ENCODE measurements at regions not wholly inside any gene's neighbourhood (a gene's known extent, or its start where the extent isn't known, plus 50 kb on each side); places are given as distances from the start of the nearest gene placed in this dataset.
"Not testable (repeated sequence)": the region's sequence is repeated elsewhere in the genome, so short reads cannot be mapped to it uniquely, and the experiment has no call there.

- no peak for DNase-seq
- intact Hi-C loops (cut with DNase I) = no loop called here
- Histone ChIP-seq H3K27me3 (no peaks in the 10 kb centered on the region), H3K27ac (no peak overlapping the region), H3K4me1 (ENCODE audit: insufficient read depth) (no peaks in the 10 kb centered on the region), H3K9me3 (no peaks in the 10 kb centered on the region), H3K36me3 (no peaks in the 10 kb centered on the region), H3K4me3 (no peak overlapping the region)
- TF ChIP-seq EP300 (IDR thresholded peaks at IDR 0.05) (no peak), CTCF (IDR thresholded peaks at IDR 0.05) (no peak), POLR2A (IDR thresholded peaks at IDR 0.05) (no peak)
Measured at GRCh38 chr2:53610260-53610659, 157.3 kb upstream of the CHAC2 start.

DNA sequence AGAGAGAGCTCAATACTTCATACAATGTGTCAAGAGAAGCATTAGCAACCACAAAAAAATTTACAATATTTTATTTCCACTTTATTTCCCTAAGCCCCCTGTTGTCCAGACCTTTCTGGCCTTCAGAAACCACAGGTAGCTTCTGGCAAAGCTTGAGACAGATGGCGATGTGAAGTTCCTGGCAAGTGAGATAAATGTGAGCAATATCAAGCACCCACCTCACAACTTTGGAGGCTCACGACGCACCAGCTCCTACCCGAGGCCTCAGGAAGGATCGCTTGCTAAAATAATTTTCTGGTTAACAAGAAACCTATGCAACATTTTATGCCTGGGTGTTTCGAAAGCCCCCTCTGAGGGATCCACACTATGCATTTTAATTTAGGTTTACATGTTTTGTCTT, 158.1 kb upstream of the CHAC2 start:
- intact Hi-C loops (cut with DNase I) = no loop called here
- Histone ChIP-seq H3K9me3 (no peaks in the 10 kb centered on the region), H3K27ac (no peak overlapping the region), H3K4me3 (no peak overlapping the region), H3K4me1 (ENCODE audit: insufficient read depth) (no peaks in the 10 kb centered on the region), H3K27me3 (no peaks in the 10 kb centered on the region), H3K36me3 (no peaks in the 10 kb centered on the region)
- no peak for DNase-seq
- WGBS, 3 donors = 79 to 89% (median 82%) methylated on average over 6 of the region's 6 CpGs
- TF ChIP-seq EP300 (IDR thresholded peaks at IDR 0.05) (no peak), CTCF (IDR thresholded peaks at IDR 0.05) (no peak), POLR2A (IDR thresholded peaks at IDR 0.05) (no peak)

DNA sequence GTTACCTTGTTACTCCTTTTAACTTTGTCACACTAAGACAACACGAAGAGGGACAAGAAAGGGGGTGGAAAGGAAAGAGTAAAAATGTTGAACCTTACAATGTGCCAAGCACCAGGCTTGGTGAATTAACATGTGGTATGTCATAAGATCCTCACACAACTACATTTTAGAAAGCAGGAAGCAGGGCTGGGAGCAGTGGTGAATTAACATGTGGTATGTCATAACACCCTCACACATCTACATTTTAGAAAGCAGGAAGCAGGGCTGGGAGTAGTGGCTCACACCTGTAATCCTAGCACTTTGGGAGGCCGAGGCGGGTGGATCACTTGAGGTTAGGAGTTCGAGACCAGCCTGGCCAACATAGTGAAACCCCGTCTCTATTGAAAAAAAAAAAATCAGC, 159.3 kb upstream of the CHAC2 start:
- Histone ChIP-seq H3K4me1 (ENCODE audit: insufficient read depth) (no peaks in the 10 kb centered on the region), H3K9me3 (no peaks in the 10 kb centered on the region), H3K27me3 (no peaks in the 10 kb centered on the region), H3K27ac (no peak overlapping the region), H3K4me3 (no peak overlapping the region), H3K36me3 (no peaks in the 10 kb centered on the region)
- intact Hi-C loops (cut with DNase I) = no loop called here
- WGBS, 3 donors = 92 to 94% (median 94%) methylated on average over 5 of the region's 5 CpGs
- no peak for DNase-seq
- no peak for TF ChIP-seq EP300 (IDR thresholded peaks at IDR 0.05)
- TF ChIP-seq CTCF (IDR thresholded peaks at IDR 0.05) = no peak
- TF ChIP-seq POLR2A (IDR thresholded peaks at IDR 0.05) = no peak

GRCh38 chr2:53600815-53601214, 166.8 kb upstream of the CHAC2 start:
- intact Hi-C loops (cut with DNase I) = no loop called here
- no peaks in the 10 kb centered on the region for H3K4me1 ChIP-seq (ENCODE audit: insufficient read depth)
- no peaks in the 10 kb centered on the region for H3K27me3 ChIP-seq
- H3K4me3 ChIP-seq = no peak overlapping the region
- H3K9me3 ChIP-seq = no peaks in the 10 kb centered on the region
- WGBS, 3 donors = 31 to 50% (median 32%) methylated on average over 3 of the region's 3 CpGs
- H3K36me3 ChIP-seq = no peaks in the 10 kb centered on the region
- TF ChIP-seq POLR2A (IDR thresholded peaks at IDR 0.05) (no peak), EP300 (IDR thresholded peaks at IDR 0.05) (no peak), CTCF (IDR thresholded peaks at IDR 0.05) (no peak)
- no peak overlapping the region for H3K27ac ChIP-seq
- no peak for DNase-seq

GRCh38 chr2:53586733-53587612, 180.6 kb upstream of the CHAC2 start:
- H3K36me3 ChIP-seq; DNase-seq; H3K4me3 ChIP-seq; H3K27me3 ChIP-seq; H3K9me3 ChIP-seq; H3K27ac ChIP-seq; intact Hi-C loops (cut with DNase I); H3K4me1 ChIP-seq (ENCODE audit: insufficient read depth): not testable (repeated sequence)
- whole genome bisulfite sequencing, 3 donors = 88 to 90% (median 89%) methylated on average over 38 of the region's 38 CpGs
